Esophagus (tissue), 2 donors: ENCODE measurements at regions not wholly inside any gene's neighbourhood (a gene's known extent, or its start where the extent isn't known, plus 50 kb on each side); places are given as distances from the start of the nearest gene placed in this dataset.
"Not testable (repeated sequence)": the region's sequence is repeated elsewhere in the genome, so short reads cannot be mapped to it uniquely, and the experiment has no call there.

Experiments used
- H3K27ac ChIP-seq, 2 donors: one replicate each; pipeline ENCODE4 v1.5.1; 2013; ENCODE audit warnings: low read depth in 2 of 2, mild to moderate bottlenecking in 2 of 2, inconsistent platforms in 1 of 2, low read length in 1 of 2, moderate library complexity in 1 of 2
- H3K27me3 ChIP-seq, 2 donors: one replicate each; pipeline ENCODE4 v1.6.1; 2013; ENCODE audit warnings: low read length in 2 of 2, control low read depth in 1 of 2, mild to moderate bottlenecking in 1 of 2; ENCODE audit not compliant: insufficient read depth in 2 of 2, control insufficient read depth in 1 of 2
- H3K36me3 ChIP-seq, 2 donors: one replicate each; pipeline ENCODE4 v1.6.1; 2013; ENCODE audit warnings: low read length in 1 of 2; ENCODE audit not compliant: control insufficient read depth in 2 of 2, insufficient read depth in 2 of 2
- H3K4me1 ChIP-seq, 2 donors: one replicate each; pipeline ENCODE4 v1.6.1; 2013; ENCODE audit warnings: low read length in 1 of 2; ENCODE audit not compliant: control insufficient read depth in 2 of 2, insufficient read depth in 2 of 2
- H3K4me3 ChIP-seq, 2 donors: one replicate each; pipeline ENCODE4 v1.5.1; 2013; ENCODE audit warnings: low read length in 2 of 2, mild to moderate bottlenecking in 2 of 2, low read depth in 1 of 2, moderate library complexity in 1 of 2
- H3K9me3 ChIP-seq, 2 donors: one replicate each; pipeline ENCODE4 v1.6.1; 2013; ENCODE audit warnings: mild to moderate bottlenecking in 2 of 2, low read depth in 1 of 2, low read length in 1 of 2, moderate library complexity in 1 of 2; ENCODE audit not compliant: control insufficient read depth in 2 of 2, insufficient read depth in 1 of 2
- WGBS, 2 donors: extraction: QIAGEN DNeasy Blood & Tissue Kit; methylation state at CpG; one replicate each; pipeline ENCODE4 v1.1.7; 2013; 5-methylcytosine and 5-hydroxymethylcytosine counted together
- donor health status: healthy with polysubstance abuse.
- donor health status: Bipolar disorder and iron deficiency.

- no peaks in the 10 kb centered on the region for H3K27me3 ChIP-seq
- H3K4me3 ChIP-seq: no peak overlapping the region
- no peaks in the 10 kb centered on the region for H3K4me1 ChIP-seq
- H3K9me3 ChIP-seq: no peaks in the 10 kb centered on the region
- H3K27ac ChIP-seq: no peak overlapping the region
- 88 to 92% methylated on average over 4 of the region's 4 CpGs for WGBS, 2 donors
- no peaks in the 10 kb centered on the region for H3K36me3 ChIP-seq
Measured at GRCh38 chr16:64687786-64688185, 434.1 kb downstream of the CDH11 start.

GRCh38 chr16:64687123-64687522 is 434.7 kb downstream of the CDH11 start:
- 62 to 68% methylated on average over 2 of the region's 2 CpGs for WGBS, 2 donors
- H3K9me3 ChIP-seq: no peaks in the 10 kb centered on the region
- no peak overlapping the region for H3K27ac ChIP-seq
- no peak overlapping the region for H3K4me3 ChIP-seq
- no peaks in the 10 kb centered on the region for H3K4me1 ChIP-seq
- H3K36me3 ChIP-seq: no peaks in the 10 kb centered on the region
- H3K27me3 ChIP-seq: no peaks in the 10 kb centered on the region

DNA sequence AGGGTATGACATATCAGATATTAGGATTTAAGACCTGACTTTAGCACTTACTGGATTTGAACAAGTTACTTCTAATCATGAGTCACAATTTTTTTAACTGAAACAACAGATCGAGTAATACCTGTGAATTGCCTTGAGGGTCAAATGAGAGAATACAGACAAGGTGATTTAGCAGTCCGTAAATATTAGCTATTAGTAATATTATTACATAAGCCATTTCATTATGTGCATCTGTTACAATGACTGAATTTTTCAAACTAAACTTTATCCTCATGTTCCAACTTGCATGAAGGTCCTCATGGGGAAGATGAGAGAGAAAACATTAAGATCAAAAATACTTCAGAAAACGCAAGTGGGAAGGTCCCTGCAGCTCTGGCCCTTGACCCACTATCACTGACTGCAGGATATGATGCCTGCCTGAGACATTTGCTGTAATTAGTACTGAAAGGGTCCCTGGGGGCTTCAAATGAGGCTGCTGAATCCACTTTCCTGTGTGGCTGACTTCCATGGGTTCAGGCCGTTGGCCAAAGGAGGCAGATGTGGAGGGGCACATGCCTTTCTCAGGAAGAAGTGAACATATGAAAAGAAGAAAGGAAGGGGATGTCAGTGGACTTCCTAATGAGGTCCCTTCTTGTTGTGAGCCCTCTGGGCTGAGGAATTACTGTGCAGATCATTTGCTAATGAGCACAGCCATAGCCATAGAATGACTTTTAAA is 441.7 kb downstream of the CDH11 start:
- no peak overlapping the region for H3K27ac ChIP-seq
- H3K4me3 ChIP-seq: no peak overlapping the region
- no peaks in the 10 kb centered on the region for H3K27me3 ChIP-seq
- no peaks in the 10 kb centered on the region for H3K9me3 ChIP-seq
- H3K4me1 ChIP-seq: no peaks in the 10 kb centered on the region
- H3K36me3 ChIP-seq: no peaks in the 10 kb centered on the region
- 44 to 54% methylated on average over 4 of the region's 4 CpGs for WGBS, 2 donors

GRCh38 chr16:64669573-64669972 is 452.3 kb downstream of the CDH11 start:
- H3K9me3 ChIP-seq: no peaks in the 10 kb centered on the region
- no peak overlapping the region for H3K4me3 ChIP-seq

GRCh38 chr16:64667334-64667877 is 454.5 kb downstream of the CDH11 start:
- no peaks in the 10 kb centered on the region for H3K36me3 ChIP-seq
- H3K9me3 ChIP-seq: no peaks in the 10 kb centered on the region
- 81 to 85% methylated on average over 3 of the region's 3 CpGs for WGBS, 2 donors
- H3K27ac ChIP-seq: no peak overlapping the region
- no peaks in the 10 kb centered on the region for H3K27me3 ChIP-seq
- H3K4me3 ChIP-seq: no peak overlapping the region
- H3K4me1 ChIP-seq: no peaks in the 10 kb centered on the region

More at GRCh38 chr16:64669573-64669972, 452.3 kb downstream of the CDH11 start:
- WGBS, 2 donors: 89 to 91% methylated on average over 8 of the region's 8 CpGs
- Histone ChIP-seq H3K36me3 (no peaks in the 10 kb centered on the region), H3K4me1 (no peaks in the 10 kb centered on the region), H3K27me3 (no peaks in the 10 kb centered on the region), H3K27ac (no peak overlapping the region)

DNA sequence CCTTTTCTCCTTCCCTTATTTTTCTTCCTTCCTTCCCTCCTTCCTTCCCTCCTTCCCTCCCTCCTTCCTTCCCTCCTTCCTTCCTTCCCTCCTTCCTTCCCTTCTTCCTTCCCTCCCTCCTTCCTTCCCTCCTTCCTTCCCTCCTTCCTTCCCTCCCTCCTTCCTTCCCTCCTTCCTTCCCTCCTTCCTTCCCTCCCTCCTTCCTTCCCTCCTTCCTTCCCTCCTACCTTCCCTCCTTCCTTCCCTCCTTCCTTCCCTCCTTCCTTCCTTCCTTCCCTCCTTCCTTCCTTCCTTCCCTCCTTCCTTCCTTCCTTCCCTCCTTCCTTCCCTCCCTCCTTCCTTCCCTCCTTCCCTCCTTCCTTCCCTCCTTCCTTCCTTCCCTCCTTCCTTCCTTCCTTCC is 459.6 kb downstream of the CDH11 start:
- not testable (repeated sequence) for H3K4me1 ChIP-seq, H3K9me3 ChIP-seq, H3K27ac ChIP-seq, H3K36me3 ChIP-seq, H3K27me3 ChIP-seq, H3K4me3 ChIP-seq

DNA sequence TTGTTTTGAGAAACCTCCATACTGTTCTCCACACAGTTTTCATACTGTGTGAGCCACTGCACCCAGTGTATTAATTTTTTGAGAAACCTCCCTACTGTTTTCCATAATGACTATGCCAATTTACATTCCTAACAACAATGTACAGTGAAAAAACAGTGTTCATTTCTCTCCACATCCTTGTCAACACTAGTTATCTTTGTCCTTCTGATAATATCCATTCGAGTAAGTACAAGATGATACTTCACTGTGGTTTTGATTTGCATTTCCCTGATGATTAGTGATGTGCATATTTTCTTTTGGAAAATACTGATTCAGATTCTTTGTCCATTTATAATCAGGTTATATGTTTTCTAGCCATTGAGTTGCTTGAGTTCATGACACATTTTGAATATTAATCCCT is 462.0 kb downstream of the CDH11 start:
- H3K4me3 ChIP-seq: no peak overlapping the region
- H3K27me3 ChIP-seq: no peaks in the 10 kb centered on the region
- no peak overlapping the region for H3K27ac ChIP-seq
- H3K36me3 ChIP-seq: no peaks in the 10 kb centered on the region
- H3K4me1 ChIP-seq: no peaks in the 10 kb centered on the region
- no peaks in the 10 kb centered on the region for H3K9me3 ChIP-seq
- WGBS, 2 donors: 63 to 70% methylated on average over 1 of the region's 1 CpG

GRCh38 chr16:64657316-64658011 is 464.4 kb downstream of the CDH11 start:
- WGBS, 2 donors: 81 to 82% methylated on average over 3 of the region's 3 CpGs
- no peaks in the 10 kb centered on the region for H3K27me3 ChIP-seq
- H3K27ac ChIP-seq: no peak overlapping the region
- H3K4me1 ChIP-seq: no peaks in the 10 kb centered on the region
- no peaks in the 10 kb centered on the region for H3K9me3 ChIP-seq
- H3K4me3 ChIP-seq: no peak overlapping the region
- H3K36me3 ChIP-seq: no peaks in the 10 kb centered on the region

DNA sequence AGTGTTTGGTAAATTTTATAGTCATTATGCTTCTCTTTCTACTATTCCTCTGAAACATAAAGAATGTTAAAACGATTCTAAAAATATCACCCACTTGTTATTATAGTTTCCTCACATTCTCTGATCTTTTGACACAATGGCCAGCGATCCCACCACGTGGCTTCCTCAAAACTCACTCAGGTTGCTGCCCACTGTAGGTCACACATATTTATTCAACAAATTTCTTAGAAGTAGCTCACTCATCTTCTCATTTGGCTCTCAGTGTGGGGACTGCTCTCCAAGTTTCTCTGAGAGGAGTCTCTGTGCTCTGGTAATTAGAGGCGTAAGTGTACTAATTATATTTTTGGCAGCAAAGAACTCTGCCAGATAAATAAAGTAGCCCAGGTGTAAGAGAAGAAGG is 465.4 kb downstream of the CDH11 start:
- Histone ChIP-seq H3K4me3 (no peak overlapping the region), H3K27ac (no peak overlapping the region), H3K9me3 (no peaks in the 10 kb centered on the region), H3K27me3 (no peaks in the 10 kb centered on the region), H3K36me3 (no peaks in the 10 kb centered on the region), H3K4me1 (no peaks in the 10 kb centered on the region)
- 52 to 53% methylated on average over 4 of the region's 4 CpGs for WGBS, 2 donors

- Histone ChIP-seq H3K27me3 (no peaks in the 10 kb centered on the region), H3K27ac (no peak overlapping the region), H3K4me3 (no peak overlapping the region), H3K36me3 (no peaks in the 10 kb centered on the region), H3K4me1 (no peaks in the 10 kb centered on the region), H3K9me3 (no peaks in the 10 kb centered on the region)
Measured at GRCh38 chr16:64654178-64654577, 467.7 kb downstream of the CDH11 start.
